Activated CD4-positive, alpha-beta T cell treated with anti-CD3 and anti-CD28 coated beads for 36 hours (primary cell): ENCODE measurements at regions not wholly inside any gene's neighbourhood (a gene's known extent, or its start where the extent isn't known, plus 50 kb on each side); places are given as distances from the start of the nearest gene placed in this dataset.
"Not testable (repeated sequence)": the region's sequence is repeated elsewhere in the genome, so short reads cannot be mapped to it uniquely, and the experiment has no call there.

Experiments
- ATAC-seq: fragments of 200-7000 bp; cut with Tn5 transposase; one replicate; pipeline ENCODE4 v1.10.0; 2021; ENCODE audit warnings: mild to moderate bottlenecking, moderate library complexity
- CTCF ChIA-PET: fragments of 350-600 bp; sonication (Branson Sonifier 250); formaldehyde crosslinking; loops from one replicate; lab custom pipeline; 2021; ENCODE audit warnings: antibody characterized with exemption; lab: Charles Lee
- POLR2A ChIA-PET: fragments of 350-600 bp; sonication (Branson Sonifier 250); formaldehyde crosslinking; loops from one replicate; lab custom pipeline; 2021; ENCODE audit warnings: antibody characterized with exemption, inconsistent platforms; lab: Charles Lee
- DNase-seq: peaks from one replicate; pipeline ENCODE4 v3.0.0-alpha.2; 2020
- H3K27ac Mint-ChIP-seq: one replicate; pipeline ENCODE4 v1.8.0; 2021; ENCODE audit warnings: mixed read lengths
- H3K27me3 Mint-ChIP-seq: one replicate; pipeline ENCODE4 v1.8.0; 2021; ENCODE audit warnings: mixed read lengths
- H3K36me3 Mint-ChIP-seq: one replicate; pipeline ENCODE4 v1.8.0; 2021; ENCODE audit warnings: low read depth, mixed read lengths
- H3K4me1 Mint-ChIP-seq: one replicate; pipeline ENCODE4 v1.8.0; 2021; ENCODE audit warnings: mixed read lengths
- H3K4me3 Mint-ChIP-seq: one replicate; pipeline ENCODE4 v1.8.0; 2021; ENCODE audit warnings: mild to moderate bottlenecking, moderate library complexity, mixed read lengths
- H3K9me3 Mint-ChIP-seq: one replicate; pipeline ENCODE4 v1.8.0; 2021; ENCODE audit warnings: low read depth, mixed read lengths
- intact Hi-C, 2 experiments: fragments of 100-400 bp; cut with DNase I in 1 of 2; cut with micrococcal nuclease in 1 of 2; formaldehyde crosslinking; loops; one replicate each; pipeline versions ENCODE4 v1.14.2 to v1.15.1; 2022 to 2024; cut with DNase I, micrococcal nuclease

GRCh38 chr10:64648915-64649314 is 1127.7 kb downstream of the REEP3 start:
- Mint-ChIP-seq H3K27ac (no peak overlapping the region), H3K4me3 (no peak overlapping the region), H3K27me3 (no peaks in the 10 kb centered on the region), H3K4me1 (no peaks in the 10 kb centered on the region), H3K36me3 (no peaks in the 10 kb centered on the region), H3K9me3 (no peaks in the 10 kb centered on the region)
- no peak for DNase-seq
- intact Hi-C loops = no loop called here
- ChIA-PET CTCF (interaction anchor here (0.5 kb wide), 1 partner anchor 111 kb away, joined by 3 read pairs; no protein-coding TSS in a partner anchor), POLR2A (no interaction called here)
- ATAC-seq = no peak

DNA sequence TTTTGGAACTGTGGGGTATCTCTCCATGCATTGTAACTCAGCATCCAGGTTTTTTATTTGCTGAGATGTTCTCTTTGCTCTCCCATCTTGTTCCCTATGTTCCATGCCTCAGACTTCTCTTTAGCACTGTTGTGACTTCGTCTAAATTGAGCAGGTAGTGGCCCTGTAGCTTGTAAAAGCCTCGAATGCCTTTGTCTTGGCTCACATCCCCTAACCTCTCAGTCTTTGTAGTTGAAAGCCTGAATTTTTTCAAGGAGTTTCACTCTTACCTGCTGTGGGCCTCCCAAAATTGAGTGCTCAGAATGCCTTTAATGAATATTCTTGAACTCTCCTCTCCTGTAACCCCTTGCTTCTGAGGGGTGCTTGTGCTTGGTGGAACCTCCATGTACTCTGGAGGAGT is 1137.3 kb downstream of the REEP3 start:
- ATAC-seq = no peak
- POLR2A ChIA-PET = no interaction called here
- Mint-ChIP-seq H3K27me3 (no peaks in the 10 kb centered on the region), H3K4me3 (no peak overlapping the region), H3K4me1 (no peaks in the 10 kb centered on the region), H3K36me3 (no peaks in the 10 kb centered on the region), H3K27ac (no peak overlapping the region), H3K9me3 (peaks cover 7% of the 10 kb centered on the region)
- CTCF ChIA-PET = no interaction called here
- DNase-seq = no peak
- intact Hi-C loops = no loop called here

GRCh38 chr10:64659311-64659710 is 1138.1 kb downstream of the REEP3 start:
- no peak for ATAC-seq
- Mint-ChIP-seq H3K4me1 (no peaks in the 10 kb centered on the region), H3K27me3 (no peaks in the 10 kb centered on the region), H3K27ac (no peak overlapping the region), H3K9me3 (peaks cover 7% of the 10 kb centered on the region), H3K4me3 (no peak overlapping the region), H3K36me3 (no peaks in the 10 kb centered on the region)
- intact Hi-C loops = no loop called here
- CTCF ChIA-PET = no interaction called here
- POLR2A ChIA-PET = no interaction called here
- no peak for DNase-seq

- no peaks in the 10 kb centered on the region for H3K27me3 Mint-ChIP-seq
- no peak overlapping the region for H3K4me3 Mint-ChIP-seq
- no peaks in the 10 kb centered on the region for H3K36me3 Mint-ChIP-seq
- ChIA-PET CTCF (no interaction called here), POLR2A (no interaction called here)
- no peaks in the 10 kb centered on the region for H3K4me1 Mint-ChIP-seq
- intact Hi-C loops = no loop called here
- DNase-seq = no peak
- ATAC-seq = no peak
- H3K9me3 Mint-ChIP-seq = peaks cover 9% of the 10 kb centered on the region
- H3K27ac Mint-ChIP-seq = no peak overlapping the region
These were observed 1160.8 kb downstream of the REEP3 start for GRCh38 chr10:64682043-64682442.

DNA sequence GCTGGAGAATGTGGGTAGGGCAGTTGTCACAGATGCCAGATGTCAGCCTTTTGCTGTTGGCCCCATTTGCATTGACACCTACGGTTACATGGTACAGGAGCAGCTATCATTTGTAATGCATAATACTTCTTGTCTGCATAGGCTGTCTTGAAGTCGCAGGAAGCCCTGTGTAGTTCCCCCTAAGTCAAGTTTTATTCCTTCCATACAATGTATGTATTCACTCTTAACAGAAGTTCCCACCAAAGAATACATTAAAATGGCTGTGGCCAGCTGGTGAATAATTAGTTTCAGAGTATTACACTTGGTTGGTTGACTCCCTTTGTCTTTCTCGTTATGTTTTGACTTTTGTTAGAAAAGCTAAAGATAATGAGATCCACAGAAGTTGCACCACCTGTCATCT is 1169.0 kb downstream of the REEP3 start:
- ATAC-seq (no peak), DNase-seq (no peak)
- POLR2A ChIA-PET = no interaction called here
- Mint-ChIP-seq H3K4me3 (no peak overlapping the region), H3K36me3 (no peaks in the 10 kb centered on the region), H3K4me1 (no peaks in the 10 kb centered on the region), H3K9me3 (no peaks in the 10 kb centered on the region), H3K27me3 (no peaks in the 10 kb centered on the region), H3K27ac (no peak overlapping the region)
- CTCF ChIA-PET = interaction anchor here (1.1 kb wide), 1 partner anchor 131 kb away, joined by 3 read pairs; no protein-coding TSS in a partner anchor
- intact Hi-C loops = no loop called here

- Mint-ChIP-seq H3K4me1 (no peaks in the 10 kb centered on the region), H3K4me3 (no peak overlapping the region), H3K27me3 (no peaks in the 10 kb centered on the region), H3K36me3 (no peaks in the 10 kb centered on the region), H3K9me3 (peaks cover 6% of the 10 kb centered on the region), H3K27ac (no peak overlapping the region)
- intact Hi-C loops = no loop called here
- no peak for DNase-seq
- POLR2A ChIA-PET = no interaction called here
- ATAC-seq = no peak
- CTCF ChIA-PET = no interaction called here
These were observed 1178.0 kb downstream of the REEP3 start for GRCh38 chr10:64699244-64699643.

GRCh38 chr10:64702086-64702485 is 1180.9 kb downstream of the REEP3 start:
- POLR2A ChIA-PET, H3K27ac Mint-ChIP-seq, ATAC-seq, H3K27me3 Mint-ChIP-seq, H3K36me3 Mint-ChIP-seq, H3K4me3 Mint-ChIP-seq, DNase-seq, H3K9me3 Mint-ChIP-seq, H3K4me1 Mint-ChIP-seq, CTCF ChIA-PET, intact Hi-C loops: not testable (repeated sequence)

- ATAC-seq = no peak
- DNase-seq = no peak
- no peaks in the 10 kb centered on the region for H3K36me3 Mint-ChIP-seq
- no peak overlapping the region for H3K4me3 Mint-ChIP-seq
- no peak overlapping the region for H3K27ac Mint-ChIP-seq
- H3K27me3 Mint-ChIP-seq = no peaks in the 10 kb centered on the region
- intact Hi-C loops = no loop called here
- H3K9me3 Mint-ChIP-seq = peaks cover 3% of the 10 kb centered on the region
- CTCF ChIA-PET = interaction anchor here (0.7 kb wide), 1 partner anchor 483 kb away, joined by 3 read pairs; no protein-coding TSS in a partner anchor
- POLR2A ChIA-PET = no interaction called here
- no peaks in the 10 kb centered on the region for H3K4me1 Mint-ChIP-seq
These were observed 1187.9 kb downstream of the REEP3 start for GRCh38 chr10:64708884-64709681.

DNA sequence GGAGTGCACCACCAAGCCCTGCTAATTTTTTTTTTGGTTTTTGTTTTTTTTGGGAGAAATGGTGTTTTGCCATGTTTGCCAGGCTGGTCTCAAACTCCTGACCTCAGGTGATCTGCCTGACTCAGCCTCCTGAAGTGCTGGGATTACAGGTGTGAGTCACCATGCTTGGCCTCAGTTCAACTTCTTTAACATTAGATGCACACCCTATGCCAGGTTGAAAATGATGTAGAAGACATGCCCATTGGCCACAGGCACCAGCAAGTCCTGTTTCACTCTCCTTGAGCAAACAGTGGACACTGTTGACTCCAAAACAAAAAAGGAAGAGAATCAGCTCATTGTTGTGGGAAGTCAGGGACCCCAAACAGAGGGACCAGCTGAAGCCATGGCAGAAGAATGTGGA is 1205.3 kb downstream of the REEP3 start:
- Mint-ChIP-seq H3K4me1 (no peaks in the 10 kb centered on the region), H3K27me3 (no peaks in the 10 kb centered on the region), H3K27ac (no peak overlapping the region), H3K4me3 (no peak overlapping the region), H3K36me3 (no peaks in the 10 kb centered on the region), H3K9me3 (peaks cover 11% of the 10 kb centered on the region)
- intact Hi-C loops = no loop called here
- DNase-seq = no peak
- ATAC-seq = no peak
- POLR2A ChIA-PET = no interaction called here
- CTCF ChIA-PET = no interaction called here

- ChIA-PET CTCF (no interaction called here), POLR2A (no interaction called here)
- no peaks in the 10 kb centered on the region for H3K27me3 Mint-ChIP-seq
- DNase-seq (no peak), ATAC-seq (no peak)
- no peaks in the 10 kb centered on the region for H3K4me1 Mint-ChIP-seq
- H3K27ac Mint-ChIP-seq = no peak overlapping the region
- H3K4me3 Mint-ChIP-seq = no peak overlapping the region
- peaks cover 13% of the 10 kb centered on the region for H3K9me3 Mint-ChIP-seq
- intact Hi-C loops = loop anchor here in 1 of 2 experiments (5.0 kb wide), 1 partner anchor 1451 kb away; no protein-coding TSS in a partner anchor
- H3K36me3 Mint-ChIP-seq = no peaks in the 10 kb centered on the region
These were observed 1209.8 kb downstream of the REEP3 start for GRCh38 chr10:64731016-64731415.

- no peak overlapping the region for H3K27ac Mint-ChIP-seq
- peaks cover 10% of the 10 kb centered on the region for H3K9me3 Mint-ChIP-seq
- H3K36me3 Mint-ChIP-seq = no peaks in the 10 kb centered on the region
- no peaks in the 10 kb centered on the region for H3K4me1 Mint-ChIP-seq
- DNase-seq (no peak), ATAC-seq (no peak)
- no peaks in the 10 kb centered on the region for H3K27me3 Mint-ChIP-seq
- intact Hi-C loops = loop anchor here in 1 of 2 experiments (5.0 kb wide), 1 partner anchor 1450 kb away; no protein-coding TSS in a partner anchor
- H3K4me3 Mint-ChIP-seq = no peak overlapping the region
- POLR2A ChIA-PET = no interaction called here
- CTCF ChIA-PET = no interaction called here
These were observed 1211.3 kb downstream of the REEP3 start for GRCh38 chr10:64732372-64732957.

GRCh38 chr10:64733980-64734379 is 1212.8 kb downstream of the REEP3 start:
- no peak overlapping the region for H3K27ac Mint-ChIP-seq
- ChIA-PET POLR2A (no interaction called here), CTCF (no interaction called here)
- H3K9me3 Mint-ChIP-seq = peaks cover 9% of the 10 kb centered on the region
- ATAC-seq (no peak), DNase-seq (peak; percentile 4)
- no peaks in the 10 kb centered on the region for H3K36me3 Mint-ChIP-seq
- H3K27me3 Mint-ChIP-seq = no peaks in the 10 kb centered on the region
- no peak overlapping the region for H3K4me3 Mint-ChIP-seq
- intact Hi-C loops = loop anchor here in 1 of 2 experiments (5.0 kb wide), 1 partner anchor 1448 kb away; no protein-coding TSS in a partner anchor
- H3K4me1 Mint-ChIP-seq = no peaks in the 10 kb centered on the region
